ENCODE measurements at regions not wholly inside any gene's neighbourhood (a gene's known extent, or its start where the extent isn't known, plus 50 kb on each side); places are given as distances from the start of the nearest gene placed in this dataset.
"Not testable (repeated sequence)": the region's sequence is repeated elsewhere in the genome, so short reads cannot be mapped to it uniquely, and the experiment has no call there.

- no peak overlapping the region for H3K27ac Mint-ChIP-seq
- no peaks in the 10 kb centered on the region for H3K9me3 Mint-ChIP-seq
- no peaks in the 10 kb centered on the region for H3K4me1 Mint-ChIP-seq
- H3K4me3 Mint-ChIP-seq, result no peak overlapping the region
- peaks cover 12% of the 10 kb centered on the region for H3K27me3 Mint-ChIP-seq
- DNase-seq (no peak), ATAC-seq (no peak)
These were observed 88.9 kb upstream of the FOXQ1 start for GRCh38 chr6:1222728-1223595.

GRCh38 chr6:1217396-1217795, 94.5 kb upstream of the FOXQ1 start:
- Mint-ChIP-seq H3K27me3 (peaks cover 14% of the 10 kb centered on the region), H3K27ac (no peak overlapping the region), H3K4me3 (no peak overlapping the region), H3K4me1 (no peaks in the 10 kb centered on the region), H3K9me3 (no peaks in the 10 kb centered on the region)
- ATAC-seq (no peak), DNase-seq (no peak)

GRCh38 chr6:1216488-1216974, 95.4 kb upstream of the FOXQ1 start:
- no peak overlapping the region for H3K27ac Mint-ChIP-seq
- DNase-seq (no peak), ATAC-seq (no peak)
- H3K27me3 Mint-ChIP-seq, result peaks cover 14% of the 10 kb centered on the region
- H3K9me3 Mint-ChIP-seq, result no peaks in the 10 kb centered on the region
- no peaks in the 10 kb centered on the region for H3K4me1 Mint-ChIP-seq
- H3K4me3 Mint-ChIP-seq, result no peak overlapping the region

- DNase-seq (no peak), ATAC-seq (peak; percentile 31)
- peaks cover 14% of the 10 kb centered on the region for H3K27me3 Mint-ChIP-seq
- no peaks in the 10 kb centered on the region for H3K9me3 Mint-ChIP-seq
- no peaks in the 10 kb centered on the region for H3K4me1 Mint-ChIP-seq
- H3K27ac Mint-ChIP-seq, result no peak overlapping the region
- H3K4me3 Mint-ChIP-seq, result no peak overlapping the region
These were observed 95.9 kb upstream of the FOXQ1 start for GRCh38 chr6:1215884-1216487.

GRCh38 chr6:1215023-1215422, 96.9 kb upstream of the FOXQ1 start:
- DNase-seq, result no peak
- no peaks in the 10 kb centered on the region for H3K4me1 Mint-ChIP-seq
- H3K4me3 Mint-ChIP-seq, result no peak overlapping the region
- H3K27ac Mint-ChIP-seq, result no peak overlapping the region
- H3K9me3 Mint-ChIP-seq, result no peaks in the 10 kb centered on the region
- no peak for ATAC-seq
- H3K27me3 Mint-ChIP-seq, result peaks cover 15% of the 10 kb centered on the region

- Mint-ChIP-seq H3K4me3 (no peak overlapping the region), H3K9me3 (no peaks in the 10 kb centered on the region), H3K27me3 (peaks cover 28% of the 10 kb centered on the region), H3K27ac (no peak overlapping the region), H3K4me1 (no peaks in the 10 kb centered on the region)
- no peak for ATAC-seq
- no peak for DNase-seq
These were observed 99.0 kb upstream of the FOXQ1 start for GRCh38 chr6:1212919-1213318.

GRCh38 chr6:1212138-1212537, 99.8 kb upstream of the FOXQ1 start:
- peaks cover 36% of the 10 kb centered on the region for H3K27me3 Mint-ChIP-seq
- DNase-seq, H3K4me1 Mint-ChIP-seq, H3K4me3 Mint-ChIP-seq, H3K9me3 Mint-ChIP-seq, H3K27ac Mint-ChIP-seq, ATAC-seq: not testable (repeated sequence)

- not testable (repeated sequence) for H3K27ac Mint-ChIP-seq, H3K4me3 Mint-ChIP-seq, ATAC-seq, H3K4me1 Mint-ChIP-seq, H3K9me3 Mint-ChIP-seq, DNase-seq
- peaks cover 45% of the 10 kb centered on the region for H3K27me3 Mint-ChIP-seq
These were observed 101.3 kb upstream of the FOXQ1 start for GRCh38 chr6:1210631-1211030.

GRCh38 chr6:1208876-1209275, 103.0 kb upstream of the FOXQ1 start:
- DNase-seq (no peak), ATAC-seq (no peak)
- H3K4me1 Mint-ChIP-seq, result no peaks in the 10 kb centered on the region
- no peak overlapping the region for H3K27ac Mint-ChIP-seq
- H3K9me3 Mint-ChIP-seq, result no peaks in the 10 kb centered on the region
- peaks cover 50% of the 10 kb centered on the region for H3K27me3 Mint-ChIP-seq
- H3K4me3 Mint-ChIP-seq, result no peak overlapping the region

- Mint-ChIP-seq H3K27me3 (peaks cover 56% of the 10 kb centered on the region), H3K4me3 (no peak overlapping the region), H3K27ac (no peak overlapping the region), H3K4me1 (peaks cover 20% of the 10 kb centered on the region), H3K9me3 (no peaks in the 10 kb centered on the region)
- DNase-seq (no peak), ATAC-seq (no peak)
These were observed 108.4 kb upstream of the FOXQ1 start for GRCh38 chr6:1203546-1203945.

- Mint-ChIP-seq H3K27ac (peak overlapping the region in 1 of 2 donors; percentile 61), H3K27me3 (peaks cover 46% of the 10 kb centered on the region), H3K4me1 (peaks cover 20% of the 10 kb centered on the region), H3K9me3 (no peaks in the 10 kb centered on the region), H3K4me3 (peak overlapping the region in 1 of 2 donors; percentile 15)
- ATAC-seq (peak; percentile 78), DNase-seq (no peak)
These were observed 109.7 kb upstream of the FOXQ1 start for GRCh38 chr6:1202201-1202600.

GRCh38 chr6:1201547-1202200, 110.2 kb upstream of the FOXQ1 start:
- peaks cover 41% of the 10 kb centered on the region for H3K27me3 Mint-ChIP-seq
- H3K9me3 Mint-ChIP-seq, result no peaks in the 10 kb centered on the region
- H3K27ac Mint-ChIP-seq, result no peak overlapping the region
- no peak for DNase-seq
- H3K4me3 Mint-ChIP-seq, result no peak overlapping the region
- peaks cover 20% of the 10 kb centered on the region for H3K4me1 Mint-ChIP-seq
- peak; percentile 46 for ATAC-seq

GRCh38 chr6:1200409-1201101, 111.3 kb upstream of the FOXQ1 start:
- DNase-seq, result no peak
- Mint-ChIP-seq H3K27ac (no peak overlapping the region), H3K9me3 (peaks cover 6 to 9% of the 10 kb centered on the region in 2 donors), H3K27me3 (peaks cover 39% of the 10 kb centered on the region), H3K4me3 (no peak overlapping the region), H3K4me1 (peaks cover 20% of the 10 kb centered on the region)
- ATAC-seq, result no peak

GRCh38 chr6:1200081-1200408, 111.9 kb upstream of the FOXQ1 start:
- DNase-seq (no peak), ATAC-seq (no peak)
- Mint-ChIP-seq H3K27me3 (peaks cover 39% of the 10 kb centered on the region), H3K4me1 (peaks cover 20% of the 10 kb centered on the region), H3K27ac (no peak overlapping the region), H3K9me3 (peaks cover 7 to 11% of the 10 kb centered on the region in 2 donors), H3K4me3 (no peak overlapping the region)

- H3K27ac Mint-ChIP-seq, result no peak overlapping the region
- DNase-seq (no peak), ATAC-seq (no peak)
- H3K9me3 Mint-ChIP-seq, result peaks cover 11 to 14% of the 10 kb centered on the region in 2 donors
- H3K4me3 Mint-ChIP-seq, result no peak overlapping the region
- peaks cover 21% of the 10 kb centered on the region for H3K27me3 Mint-ChIP-seq
- H3K4me1 Mint-ChIP-seq, result peaks cover 14% of the 10 kb centered on the region
These were observed 114.6 kb upstream of the FOXQ1 start for GRCh38 chr6:1197309-1197708.
